Aorta (tissue), 5 donors: ENCODE measurements at regions not wholly inside any gene's neighbourhood (a gene's known extent, or its start where the extent isn't known, plus 50 kb on each side); places are given as distances from the start of the nearest gene placed in this dataset.

ENCODE experiments used
- ATAC-seq: fragments of 200-7000 bp; cut with Tn5 transposase; one replicate; pipeline ENCODE4 v1.9.1; 2022; ENCODE audit warnings: moderate library complexity; ENCODE audit not compliant: low FRiP score
- DNase-seq, 2 donors: peaks; one replicate each; pipeline ENCODE4 v3.0.0-alpha.2; 2020
- H3K27ac ChIP-seq, 2 donors: one replicate each; pipeline ENCODE4 v1.5.1; 2013; ENCODE audit warnings: low read length in 2 of 2, mild to moderate bottlenecking in 2 of 2, moderate library complexity in 2 of 2, control low read depth in 1 of 2, inconsistent platforms in 1 of 2, low read depth in 1 of 2
- H3K27me3 ChIP-seq, 2 donors: one replicate each; pipeline ENCODE4 v1.6.1; 2013; ENCODE audit warnings: control low read depth in 1 of 2, low read length in 1 of 2, mild to moderate bottlenecking in 1 of 2, moderate library complexity in 1 of 2; ENCODE audit not compliant: insufficient read depth in 2 of 2, control insufficient read depth in 1 of 2
- H3K36me3 ChIP-seq, 2 donors: one replicate each; pipeline ENCODE4 v1.6.1; 2013; ENCODE audit warnings: control low read depth in 1 of 2, low read length in 1 of 2, mild to moderate bottlenecking in 1 of 2; ENCODE audit not compliant: insufficient read depth in 2 of 2, control insufficient read depth in 1 of 2
- H3K4me1 ChIP-seq, 2 donors: one replicate each; pipeline ENCODE4 v1.6.1; 2013; ENCODE audit warnings: low read length in 2 of 2, control low read depth in 1 of 2, mild to moderate bottlenecking in 1 of 2, moderate library complexity in 1 of 2; ENCODE audit not compliant: insufficient read depth in 2 of 2, control insufficient read depth in 1 of 2
- H3K4me3 ChIP-seq, 2 donors: one replicate each; pipeline ENCODE4 v1.5.1; 2013; ENCODE audit warnings: low read length in 2 of 2, control low read depth in 1 of 2, mild to moderate bottlenecking in 1 of 2
- H3K9me3 ChIP-seq: one replicate; pipeline ENCODE4 v1.6.1; 2013; ENCODE audit warnings: mild to moderate bottlenecking, low read length; ENCODE audit not compliant: control insufficient read depth
- WGBS, 2 donors: extraction: QIAGEN DNeasy Blood & Tissue Kit; methylation state at CpG; one replicate each; pipeline ENCODE4 v1.1.7; 2013; 5-methylcytosine and 5-hydroxymethylcytosine counted together
- intact Hi-C, 2 donors: fragments of 100-400 bp; cut with DNase I; formaldehyde crosslinking; loops; one replicate each; pipeline versions ENCODE4 v1.14.2 to v1.15.0; 2022
- donor health status: healthy with polysubstance abuse.
- donor health status: Bipolar disorder and iron deficiency.
- donor health status: DM: no; HTN: no; CAD: no.
- donor health status: DM: no; HTN: no; CAD: no.
- donor health status: DM: yes; HTN: yes; CAD: no.

DNA sequence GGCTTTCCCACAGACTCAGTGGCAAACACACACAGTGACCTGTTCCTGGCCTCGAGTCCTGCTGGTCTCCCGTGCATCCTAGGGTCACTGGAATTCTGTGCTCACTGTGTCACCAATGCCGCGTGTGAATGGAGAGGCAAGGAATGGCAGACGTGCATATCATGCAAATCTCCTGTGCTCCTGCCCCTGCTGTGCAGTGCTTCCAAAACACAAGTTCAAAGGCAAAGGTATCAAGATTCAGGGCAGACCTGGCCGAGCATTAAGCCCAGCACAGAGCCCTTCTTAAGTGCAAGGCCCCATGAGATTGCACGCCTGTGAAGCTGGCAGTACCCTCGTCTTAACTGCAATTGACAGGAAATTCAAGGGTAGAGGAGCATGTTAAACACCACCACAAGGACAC lies 129.1 kb downstream of the NDUFA10 start:
- Histone ChIP-seq H3K27ac (no peak overlapping the region), H3K4me1 (no peaks in the 10 kb centered on the region), H3K36me3 (no peaks in the 10 kb centered on the region), H3K4me3 (no peak overlapping the region), H3K9me3 (no peaks in the 10 kb centered on the region), H3K27me3 (no peaks in the 10 kb centered on the region)
- peak in 1 of 2 donors; percentile 40 for DNase-seq
- no peak for ATAC-seq
- 76 to 78% methylated on average over 8 of the region's 8 CpGs for WGBS, 2 donors
- intact Hi-C loops: no loop called here

GRCh38 chr2:239895669-239896068 lies 129.5 kb downstream of the NDUFA10 start:
- H3K4me1 ChIP-seq: no peaks in the 10 kb centered on the region
- no peaks in the 10 kb centered on the region for H3K9me3 ChIP-seq
- no peaks in the 10 kb centered on the region for H3K27me3 ChIP-seq
- no peak for DNase-seq
- WGBS, 2 donors: 84% methylated on average over 6 of the region's 6 CpGs
- no peak overlapping the region for H3K4me3 ChIP-seq
- intact Hi-C loops: no loop called here
- no peak for ATAC-seq
- no peaks in the 10 kb centered on the region for H3K36me3 ChIP-seq
- no peak overlapping the region for H3K27ac ChIP-seq

DNA sequence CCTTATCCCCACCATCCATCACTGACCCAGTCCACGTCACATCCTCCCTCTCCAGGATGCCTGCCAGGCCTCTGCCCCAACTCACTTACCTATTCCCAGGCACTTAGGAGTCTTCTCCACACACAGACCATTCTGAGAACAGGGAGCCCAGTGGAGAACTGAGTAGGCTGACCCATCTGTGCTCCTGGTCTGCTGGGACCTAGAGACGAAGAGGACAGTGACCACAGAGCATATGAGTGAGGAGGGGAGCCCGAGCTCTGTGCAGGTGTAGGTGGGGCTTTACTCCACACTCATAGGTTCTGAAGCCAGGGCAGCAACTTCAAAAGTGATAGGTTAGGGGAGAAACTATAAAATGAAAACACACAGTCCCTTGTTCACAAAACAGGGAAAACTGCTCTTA lies 130.0 kb downstream of the NDUFA10 start:
- Histone ChIP-seq H3K27me3 (no peaks in the 10 kb centered on the region), H3K27ac (no peak overlapping the region), H3K4me3 (no peak overlapping the region), H3K36me3 (no peaks in the 10 kb centered on the region), H3K9me3 (no peaks in the 10 kb centered on the region), H3K4me1 (no peaks in the 10 kb centered on the region)
- 79 to 87% methylated on average over 3 of the region's 3 CpGs for WGBS, 2 donors
- DNase-seq (peak in 1 of 2 donors; percentile 44), ATAC-seq (no peak)
- intact Hi-C loops: no loop called here

DNA sequence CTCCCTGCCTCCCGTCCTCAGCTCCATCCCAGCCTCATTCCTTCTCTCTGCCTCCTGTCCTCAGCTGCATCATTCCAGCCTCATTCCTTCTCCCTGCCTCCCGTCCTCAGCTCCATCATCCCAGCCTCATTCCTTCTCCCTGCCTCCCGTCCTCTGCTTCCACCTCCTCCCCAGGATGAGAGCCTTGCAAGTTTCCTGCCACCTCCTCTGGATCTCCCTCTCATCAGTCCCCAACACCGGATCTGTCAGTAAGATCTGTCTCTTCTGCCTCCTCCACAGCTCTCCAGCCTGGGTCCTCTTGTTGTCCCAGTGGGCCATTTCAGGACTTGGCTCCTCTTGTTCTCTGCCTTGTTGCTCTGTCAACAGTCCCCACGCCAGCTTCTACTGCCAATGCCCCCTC lies 130.9 kb downstream of the NDUFA10 start:
- intact Hi-C loops: no loop called here
- WGBS, 2 donors: 75 to 80% methylated on average over 5 of the region's 5 CpGs
- no peak for ATAC-seq

GRCh38 chr2:239893236-239893515 lies 132.0 kb downstream of the NDUFA10 start:
- 65 to 68% methylated on average over 4 of the region's 4 CpGs for WGBS, 2 donors
- intact Hi-C loops: no loop called here
- ATAC-seq (no peak), DNase-seq (peak in 1 of 2 donors; percentile 22)
- no peaks in the 10 kb centered on the region for H3K9me3 ChIP-seq
- H3K4me3 ChIP-seq: no peak overlapping the region
- H3K27ac ChIP-seq: no peak overlapping the region
- H3K36me3 ChIP-seq: no peaks in the 10 kb centered on the region
- H3K27me3 ChIP-seq: no peaks in the 10 kb centered on the region
- H3K4me1 ChIP-seq: no peaks in the 10 kb centered on the region

More for the DNA sequence above, 130.9 kb downstream of the NDUFA10 start:
- Histone ChIP-seq H3K4me3 (no peak overlapping the region), H3K4me1 (no peaks in the 10 kb centered on the region), H3K9me3 (no peaks in the 10 kb centered on the region), H3K27ac (no peak overlapping the region), H3K36me3 (no peaks in the 10 kb centered on the region), H3K27me3 (no peaks in the 10 kb centered on the region)
- DNase-seq: peak in 1 of 2 donors; percentile 28

GRCh38 chr2:239892441-239893235 lies 132.5 kb downstream of the NDUFA10 start:
- H3K27me3 ChIP-seq: no peaks in the 10 kb centered on the region
- no peaks in the 10 kb centered on the region for H3K36me3 ChIP-seq
- H3K9me3 ChIP-seq: no peaks in the 10 kb centered on the region
- 86 to 87% methylated on average over 18 of the region's 18 CpGs for WGBS, 2 donors
- no peak for ATAC-seq
- peak in 1 of 2 donors; percentile 28 for DNase-seq
- H3K4me1 ChIP-seq: no peaks in the 10 kb centered on the region
- H3K4me3 ChIP-seq: no peak overlapping the region
- no peak overlapping the region for H3K27ac ChIP-seq
- intact Hi-C loops: no loop called here

GRCh38 chr2:239891698-239892097 lies 133.4 kb downstream of the NDUFA10 start:
- DNase-seq (no peak), ATAC-seq (no peak)
- intact Hi-C loops: no loop called here

DNA sequence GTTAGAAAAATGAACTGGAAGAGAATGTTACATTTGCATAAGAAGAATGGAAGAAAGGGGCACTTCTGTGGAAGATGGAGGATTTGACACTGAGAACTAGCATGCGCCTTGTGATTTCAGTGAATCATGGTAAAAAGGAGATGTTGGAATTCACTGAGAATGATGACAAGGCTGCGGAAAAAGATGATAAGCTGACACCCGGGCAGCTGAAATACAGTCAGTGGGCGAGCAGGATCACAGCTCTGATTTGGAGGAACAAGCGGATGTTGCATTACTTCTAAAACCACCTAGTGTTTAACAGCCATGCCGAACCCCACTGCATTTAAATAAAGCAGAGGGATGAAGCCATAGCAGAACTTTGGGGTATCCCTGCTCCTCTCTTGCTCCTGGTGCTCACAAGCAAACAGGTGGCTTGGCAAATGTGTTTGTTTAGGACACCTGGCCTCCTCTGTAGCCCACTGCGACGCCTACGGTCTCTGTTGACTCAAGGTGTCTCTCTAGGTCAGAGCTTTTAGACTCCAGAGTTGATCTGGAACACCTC lies 134.9 kb downstream of the NDUFA10 start:
- WGBS, 2 donors: 89 to 91% methylated on average over 9 of the region's 9 CpGs
- intact Hi-C loops: no loop called here
- H3K4me3 ChIP-seq: no peak overlapping the region
- ATAC-seq (no peak), DNase-seq (peak in 1 of 2 donors; percentile 40)
- H3K27ac ChIP-seq: no peak overlapping the region
- H3K27me3 ChIP-seq: no peaks in the 10 kb centered on the region
- no peaks in the 10 kb centered on the region for H3K36me3 ChIP-seq
- no peaks in the 10 kb centered on the region for H3K4me1 ChIP-seq
- H3K9me3 ChIP-seq: no peaks in the 10 kb centered on the region

More at GRCh38 chr2:239891698-239892097, 133.4 kb downstream of the NDUFA10 start:
- H3K27me3 ChIP-seq: no peaks in the 10 kb centered on the region
- H3K27ac ChIP-seq: no peak overlapping the region
- 93 to 95% methylated on average over 3 of the region's 3 CpGs for WGBS, 2 donors
- no peak overlapping the region for H3K4me3 ChIP-seq
- H3K36me3 ChIP-seq: no peaks in the 10 kb centered on the region
- no peaks in the 10 kb centered on the region for H3K4me1 ChIP-seq
- H3K9me3 ChIP-seq: no peaks in the 10 kb centered on the region

- no peak overlapping the region for H3K4me3 ChIP-seq
- H3K9me3 ChIP-seq: no peaks in the 10 kb centered on the region
- peak in 1 of 2 donors; percentile 74 for DNase-seq
- no peak for ATAC-seq
- no peaks in the 10 kb centered on the region for H3K4me1 ChIP-seq
- no peaks in the 10 kb centered on the region for H3K27me3 ChIP-seq
- no peak overlapping the region for H3K27ac ChIP-seq
- 89 to 95% methylated on average over 9 of the region's 9 CpGs for WGBS, 2 donors
- H3K36me3 ChIP-seq: no peaks in the 10 kb centered on the region
- intact Hi-C loops: loop anchor here in 1 of 2 donors (10.0 kb wide), 1 partner anchor 485 kb away; the partner anchor contains the start of gene HDAC4
Measured at GRCh38 chr2:239889641-239890121, 135.5 kb downstream of the NDUFA10 start.
